Endothelial cell of umbilical vein (primary cell): ENCODE measurements at regions not wholly inside any gene's neighbourhood (a gene's known extent, or its start where the extent isn't known, plus 50 kb on each side); places are given as distances from the start of the nearest gene placed in this dataset.
"Not testable (repeated sequence)": the region's sequence is repeated elsewhere in the genome, so short reads cannot be mapped to it uniquely, and the experiment has no call there.

ENCODE experiments used
- BruUV-seq: library from RNA; stranded (reverse); fragments of 400-500 nt; replicated peaks from 2 replicates; lab custom pipeline; 2021; lab: Mats Ljungman, UMichigan
- CTCF ChIA-PET: fragments of 300-600, 350-600 bp; sonication (Branson Sonifier 250); formaldehyde crosslinking; loops from one replicate; lab custom pipeline; 2021; ENCODE audit warnings: antibody characterized with exemption, inconsistent platforms; lab: Charles Lee
- POLR2A ChIA-PET: fragments of 300-600, 350-600 bp; sonication (Branson Sonifier 250); formaldehyde crosslinking; loops from one replicate; lab custom pipeline; 2021; ENCODE audit warnings: antibody characterized with exemption, inconsistent platforms; lab: Charles Lee
- DNase-seq: peaks from one replicate; pipeline ENCODE4 v3.0.0-alpha.2; 2011; ENCODE audit warnings: low read depth, low spot score
- FAIRE-seq: peaks from 2 replicates; lab custom pipeline; 2011; peaks lifted over from hg19 to GRCh38; lab: Jason Lieb, UNC
- H2AFZ ChIP-seq: 2 replicates; pipeline ENCODE4 v1.6.0; 2012; ENCODE audit warnings: low read depth, low read length, control low read depth, inconsistent platforms
- H3K27ac ChIP-seq: 2 replicates; pipeline ENCODE4 v1.5.1; 2011; ENCODE audit warnings: low read depth, mild to moderate bottlenecking, control low read depth, low read length, moderate library complexity; ENCODE audit not compliant: insufficient read depth
- H3K27me3 ChIP-seq, 2 experiments: 2 replicates each; pipeline versions ENCODE4 v1.6.0 to v1.6.1; 2011; ENCODE audit warnings: low read length in 2 of 2, mixed read lengths in 1 of 2; ENCODE audit not compliant: control insufficient read depth in 2 of 2, insufficient read depth in 2 of 2
- H3K36me3 ChIP-seq, 2 experiments: 2 replicates in 1 of 2; 3 replicates in 1 of 2; pipeline ENCODE4 v1.5.1; 2011; ENCODE audit warnings: low read length in 2 of 2, mild to moderate bottlenecking in 1 of 2, moderate library complexity in 1 of 2; ENCODE audit not compliant: control insufficient read depth in 2 of 2, insufficient read depth in 2 of 2; ENCODE audit errors: extremely low read depth in 1 of 2
- H3K4me1 ChIP-seq: 3 replicates; pipeline ENCODE4 v1.5.1; 2011; ENCODE audit warnings: mild to moderate bottlenecking, low read length; ENCODE audit not compliant: control insufficient read depth, insufficient read depth; ENCODE audit errors: extremely low read depth
- H3K4me2 ChIP-seq: 2 replicates; pipeline ENCODE4 v1.6.1; 2011; ENCODE audit warnings: low read length, control low read depth, mixed read lengths; ENCODE audit not compliant: insufficient read depth
- H3K4me3 ChIP-seq, 3 experiments: fragments of 200-600 bp in 1 of 3; sonication (generic), shearing (Covaris generic) in 1 of 3; replicated peaks in 1 of 3; 2 replicates each; pipeline ENCODE4 v1.5.1; 2011 to 2016; ENCODE audit warnings: control low read depth in 3 of 3, low read length in 3 of 3, mild to moderate bottlenecking in 2 of 3, inconsistent platforms in 1 of 3, low read depth in 1 of 3, moderate library complexity in 1 of 3; ENCODE audit not compliant: insufficient read depth in 1 of 3
- H3K79me2 ChIP-seq: 2 replicates; pipeline ENCODE4 v1.6.0; 2012; ENCODE audit warnings: low read length, inconsistent platforms; ENCODE audit not compliant: control insufficient read depth, insufficient read depth
- H3K9ac ChIP-seq: replicated peaks from 2 replicates; pipeline ENCODE3; 2011; ENCODE audit warnings: low read length, control low read depth; ENCODE audit not compliant: insufficient read depth; ENCODE audit errors: extremely low read depth
- H3K9me1 ChIP-seq: replicated peaks from 3 replicates; pipeline ENCODE4 v1.6.0; 2011; ENCODE audit warnings: mild to moderate bottlenecking, low read length; ENCODE audit not compliant: control insufficient read depth, insufficient read depth; ENCODE audit errors: extremely low read depth
- H3K9me3 ChIP-seq: replicated peaks from 2 replicates; pipeline ENCODE4 v1.5.1; 2012; ENCODE audit warnings: low read length, inconsistent platforms; ENCODE audit not compliant: control insufficient read depth, insufficient read depth
- H4K20me1 ChIP-seq: replicated peaks from 2 replicates; pipeline ENCODE3; 2011; ENCODE audit warnings: mild to moderate bottlenecking, low read length; ENCODE audit not compliant: control insufficient read depth, insufficient read depth; ENCODE audit errors: extremely low read depth
- dilution Hi-C: fragments of 300-500 bp; cut with MboI; formaldehyde crosslinking; loops from one replicate; pipeline ENCODE4 v1.15.0; 2019; ENCODE audit warnings: low sequenced_read_pairs; ENCODE audit not compliant: extremely low pct_ligation_motif_present
- intact Hi-C: fragments of 100-400 bp; cut with micrococcal nuclease; formaldehyde crosslinking; loops from one replicate; pipeline ENCODE4 v1.10.0; 2022

DNA sequence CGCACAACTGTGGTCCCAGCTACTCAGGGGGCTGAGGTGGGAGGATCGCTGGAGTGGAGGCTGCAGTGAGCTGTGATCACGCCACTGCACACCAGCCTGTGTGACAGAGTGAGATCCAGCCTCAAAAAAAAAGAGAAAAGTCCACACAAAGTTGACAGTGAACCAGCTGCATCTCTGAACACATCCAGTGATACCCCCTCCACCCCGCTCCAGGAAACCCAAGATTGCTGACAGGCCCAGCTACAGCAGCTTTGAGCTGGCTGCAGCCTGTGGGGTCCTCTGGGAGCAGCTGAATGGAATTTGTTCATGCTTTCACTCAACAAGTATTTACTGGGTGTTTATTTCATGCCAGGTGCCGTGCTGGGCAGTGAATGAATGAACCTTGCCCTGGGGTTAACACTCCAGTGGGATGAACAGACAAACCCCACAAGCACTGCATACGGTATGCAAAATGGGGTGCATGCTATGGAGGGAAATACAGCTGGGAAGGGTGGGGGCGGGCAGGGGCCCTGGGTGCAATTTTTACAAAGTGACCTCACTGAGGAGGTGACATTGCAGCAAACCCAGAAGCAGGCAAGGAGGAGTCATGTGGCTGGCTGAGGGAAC lies 170.9 kb downstream of the GOSR1 start:
- H3K4me2 ChIP-seq, BruUV-seq, H3K36me3 ChIP-seq, CTCF ChIA-PET, H3K79me2 ChIP-seq, FAIRE-seq, H3K4me3 ChIP-seq, H3K27ac ChIP-seq, H3K9me1 ChIP-seq, H4K20me1 ChIP-seq, DNase-seq, H3K4me1 ChIP-seq, H3K9ac ChIP-seq, H3K27me3 ChIP-seq, H3K9me3 ChIP-seq, intact Hi-C loops, POLR2A ChIA-PET, dilution Hi-C loops, H2AFZ ChIP-seq: not testable (repeated sequence)

DNA sequence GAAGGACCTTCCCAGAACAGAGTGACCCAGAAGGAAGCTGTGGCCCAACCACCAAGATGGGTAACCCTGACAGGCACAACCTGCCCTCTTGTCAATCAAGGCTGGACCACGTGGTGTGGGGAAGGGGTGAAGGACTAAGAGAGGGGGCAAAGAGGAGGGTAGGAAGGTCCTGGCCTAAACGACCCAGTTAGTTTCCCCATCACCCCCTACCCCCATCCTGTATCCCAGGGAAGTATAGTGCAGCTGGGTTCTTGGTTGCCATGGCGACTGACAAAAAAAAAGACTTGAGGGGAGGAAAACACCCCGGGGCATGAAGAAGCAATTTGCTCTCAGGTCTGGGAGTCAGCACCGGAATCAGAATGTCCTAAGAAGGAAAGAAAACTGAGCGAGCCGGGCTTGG lies 168.7 kb downstream of the GOSR1 start:
- H3K9ac ChIP-seq, intact Hi-C loops, H2AFZ ChIP-seq, H3K27me3 ChIP-seq, H3K36me3 ChIP-seq, dilution Hi-C loops, POLR2A ChIA-PET, H3K4me2 ChIP-seq, H3K4me1 ChIP-seq, H4K20me1 ChIP-seq, CTCF ChIA-PET, H3K27ac ChIP-seq, H3K9me1 ChIP-seq, DNase-seq, H3K9me3 ChIP-seq, H3K4me3 ChIP-seq, H3K79me2 ChIP-seq, BruUV-seq: not testable (repeated sequence)
- peak; percentile 4 for FAIRE-seq

DNA sequence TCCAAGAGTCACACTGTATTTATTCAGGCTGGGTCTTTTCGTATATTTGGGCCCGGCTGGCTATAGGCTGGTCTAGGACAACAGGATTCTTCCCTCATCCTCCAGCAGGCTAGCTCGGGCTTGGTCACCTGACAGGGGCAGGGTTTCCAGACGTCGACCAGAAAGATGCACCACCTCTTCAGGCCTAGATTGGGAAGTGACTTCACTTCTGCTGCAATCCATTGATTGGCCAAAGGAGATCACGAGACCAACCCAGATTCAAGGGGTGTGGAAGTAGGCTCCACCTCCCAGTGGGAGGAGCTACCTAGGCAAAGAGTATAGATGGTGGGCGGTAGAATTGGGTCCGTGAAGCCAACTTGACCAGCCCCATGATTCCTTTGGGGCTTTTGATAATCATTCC lies 167.5 kb downstream of the GOSR1 start:
- H2AFZ ChIP-seq, H3K27me3 ChIP-seq, H3K79me2 ChIP-seq, H3K4me2 ChIP-seq, H3K4me1 ChIP-seq, H3K27ac ChIP-seq, H3K4me3 ChIP-seq, CTCF ChIA-PET, dilution Hi-C loops, H3K9ac ChIP-seq, H3K9me3 ChIP-seq, H3K36me3 ChIP-seq, H4K20me1 ChIP-seq, DNase-seq, BruUV-seq, intact Hi-C loops, H3K9me1 ChIP-seq: not testable (repeated sequence)
- POLR2A ChIA-PET: interaction anchor here (0.6 kb wide), 1 partner anchor 58 kb away, joined by 10 read pairs; no protein-coding TSS in a partner anchor
- peak; percentile 77 for FAIRE-seq

DNA sequence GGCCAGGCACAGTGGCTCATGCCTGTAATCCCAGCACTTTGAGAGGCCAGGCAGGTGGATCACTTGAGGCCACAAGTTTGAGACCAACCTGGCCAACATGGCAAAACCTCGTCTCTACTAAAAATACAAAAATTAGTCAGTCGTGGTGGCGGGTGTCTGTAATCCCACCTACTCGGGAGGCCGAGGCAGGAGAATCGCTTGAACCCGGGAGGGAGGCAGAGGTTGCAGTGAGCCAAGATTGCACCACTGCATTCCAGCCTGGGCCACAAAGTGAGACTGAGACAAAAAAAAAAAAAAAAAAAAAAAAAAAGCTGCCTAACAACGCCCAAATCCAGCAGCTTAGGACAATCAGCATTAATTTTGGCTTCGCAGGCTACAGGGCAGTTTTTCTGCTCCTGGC lies 167.1 kb downstream of the GOSR1 start:
- CTCF ChIA-PET, H3K4me1 ChIP-seq, H3K9me3 ChIP-seq, H3K4me3 ChIP-seq, FAIRE-seq, DNase-seq, H3K27me3 ChIP-seq, H3K79me2 ChIP-seq, H3K36me3 ChIP-seq, H3K9me1 ChIP-seq, H2AFZ ChIP-seq, H3K27ac ChIP-seq, dilution Hi-C loops, H3K9ac ChIP-seq, H4K20me1 ChIP-seq, BruUV-seq, H3K4me2 ChIP-seq, intact Hi-C loops: not testable (repeated sequence)
- POLR2A ChIA-PET: interaction anchor here (0.6 kb wide), 1 partner anchor 59 kb away, joined by 10 read pairs; no protein-coding TSS in a partner anchor
